Activated naive CD8-positive, alpha-beta T cell (primary cell): ENCODE measurements at regions not wholly inside any gene's neighbourhood (a gene's known extent, or its start where the extent isn't known, plus 50 kb on each side); places are given as distances from the start of the nearest gene placed in this dataset.
A peak's percentile ranks its signal among the peaks of the same experiment; 100 is the strongest.

Experiments
- H3K27ac Mint-ChIP-seq: one replicate; pipeline ENCODE4 v1.8.0; 2021; ENCODE audit warnings: mixed read lengths
- H3K27me3 Mint-ChIP-seq: one replicate; pipeline ENCODE4 v1.8.0; 2021; ENCODE audit warnings: mixed read lengths
- H3K36me3 Mint-ChIP-seq: one replicate; pipeline ENCODE4 v1.8.0; 2021; ENCODE audit warnings: mixed read lengths
- H3K4me1 Mint-ChIP-seq: one replicate; pipeline ENCODE4 v1.8.0; 2021; ENCODE audit warnings: low read depth, mixed read lengths
- H3K4me3 Mint-ChIP-seq: one replicate; pipeline ENCODE4 v1.8.0; 2021; ENCODE audit warnings: mild to moderate bottlenecking, mixed read lengths
- H3K9me3 Mint-ChIP-seq: one replicate; pipeline ENCODE4 v1.8.0; 2021; ENCODE audit warnings: low read depth, mixed read lengths

- H3K27me3 Mint-ChIP-seq: peaks cover 2% of the 10 kb centered on the region
- H3K4me1 Mint-ChIP-seq: no peaks in the 10 kb centered on the region
- no peak overlapping the region for H3K4me3 Mint-ChIP-seq
- no peaks in the 10 kb centered on the region for H3K36me3 Mint-ChIP-seq
- no peaks in the 10 kb centered on the region for H3K9me3 Mint-ChIP-seq
- H3K27ac Mint-ChIP-seq: no peak overlapping the region
Observed at GRCh38 chr5:143713047-143714003, 98.6 kb upstream of the HMHB1 start.

DNA sequence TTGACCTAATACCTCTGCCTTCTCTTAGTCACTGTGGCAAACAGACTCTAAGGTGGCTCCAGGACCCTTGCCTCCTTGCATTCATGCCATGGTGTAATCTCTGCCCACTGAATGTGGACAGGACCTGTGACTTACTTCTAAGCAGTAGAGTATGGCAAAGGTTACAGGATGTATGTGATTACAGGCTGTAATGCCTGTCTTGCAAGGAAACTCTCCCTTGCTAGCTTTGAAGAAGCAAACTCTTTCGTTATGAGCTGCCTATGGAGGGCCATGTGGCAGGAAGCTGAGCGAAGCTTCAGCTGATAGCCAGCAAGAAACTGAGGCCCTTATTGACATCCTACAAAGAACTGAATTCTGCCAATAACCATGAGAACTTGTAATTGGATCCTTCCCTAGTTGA lies 103.3 kb upstream of the HMHB1 start:
- no peaks in the 10 kb centered on the region for H3K9me3 Mint-ChIP-seq
- H3K4me1 Mint-ChIP-seq: no peaks in the 10 kb centered on the region
- peaks cover 6% of the 10 kb centered on the region for H3K27me3 Mint-ChIP-seq
- no peaks in the 10 kb centered on the region for H3K36me3 Mint-ChIP-seq
- H3K4me3 Mint-ChIP-seq: no peak overlapping the region
- H3K27ac Mint-ChIP-seq: no peak overlapping the region

GRCh38 chr5:143707806-143708205 lies 104.2 kb upstream of the HMHB1 start:
- Mint-ChIP-seq H3K4me3 (no peak overlapping the region), H3K4me1 (no peaks in the 10 kb centered on the region), H3K27ac (no peak overlapping the region), H3K27me3 (peaks cover 6% of the 10 kb centered on the region), H3K9me3 (no peaks in the 10 kb centered on the region), H3K36me3 (no peaks in the 10 kb centered on the region)

DNA sequence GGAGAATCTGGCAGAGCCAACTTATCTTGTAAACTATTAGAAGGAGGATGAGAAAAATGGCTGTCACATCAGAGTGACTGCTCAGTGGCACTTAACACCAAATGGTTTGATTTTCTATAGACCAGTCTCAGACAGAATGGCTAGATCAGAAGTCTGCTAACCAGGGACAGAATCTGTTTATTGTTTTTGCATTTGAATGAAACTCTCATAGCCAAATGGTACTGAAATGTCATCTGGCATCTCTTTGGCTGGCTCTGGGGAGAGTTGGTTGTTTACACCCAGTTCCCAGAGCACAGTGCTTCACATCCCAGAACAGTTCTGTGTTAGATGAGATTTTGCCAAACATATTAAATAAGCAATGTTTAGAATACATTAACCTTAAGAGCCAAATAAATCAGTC lies 106.6 kb upstream of the HMHB1 start:
- H3K4me3 Mint-ChIP-seq: no peak overlapping the region
- H3K9me3 Mint-ChIP-seq: no peaks in the 10 kb centered on the region
- no peak overlapping the region for H3K27ac Mint-ChIP-seq
- H3K27me3 Mint-ChIP-seq: peaks cover 6% of the 10 kb centered on the region
- no peaks in the 10 kb centered on the region for H3K36me3 Mint-ChIP-seq
- H3K4me1 Mint-ChIP-seq: no peaks in the 10 kb centered on the region

DNA sequence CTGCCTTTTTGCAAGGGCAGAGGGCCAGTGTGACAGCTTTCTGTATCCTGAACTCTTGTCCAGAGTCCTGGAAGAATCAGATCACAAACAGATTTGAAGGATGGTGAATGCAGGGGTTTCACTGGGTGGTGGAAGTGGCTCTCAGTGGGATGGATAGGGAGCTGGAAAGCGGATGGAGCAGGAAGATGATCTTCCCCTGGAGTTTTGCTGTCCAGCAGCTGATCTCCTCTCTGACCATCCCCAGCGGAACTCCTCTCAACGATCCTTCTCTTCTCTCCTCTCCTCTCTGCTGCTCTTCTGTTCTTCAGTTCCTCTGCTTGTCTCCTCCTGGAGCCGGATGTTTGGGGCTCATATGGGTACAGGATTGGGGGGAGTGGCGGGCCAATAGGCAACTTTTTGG lies 108.3 kb upstream of the HMHB1 start:
- Mint-ChIP-seq H3K4me1 (peaks cover 8% of the 10 kb centered on the region), H3K36me3 (no peaks in the 10 kb centered on the region), H3K9me3 (no peaks in the 10 kb centered on the region), H3K27ac (no peak overlapping the region), H3K4me3 (no peak overlapping the region), H3K27me3 (peaks cover 4% of the 10 kb centered on the region)

- Mint-ChIP-seq H3K36me3 (no peaks in the 10 kb centered on the region), H3K4me3 (no peak overlapping the region), H3K9me3 (no peaks in the 10 kb centered on the region), H3K27ac (no peak overlapping the region), H3K27me3 (peaks cover 3% of the 10 kb centered on the region), H3K4me1 (peaks cover 15% of the 10 kb centered on the region)
Observed at GRCh38 chr5:143701493-143701892, 110.5 kb upstream of the HMHB1 start.

- H3K4me1 Mint-ChIP-seq: peaks cover 15% of the 10 kb centered on the region
Observed at GRCh38 chr5:143700994-143701393, 111.0 kb upstream of the HMHB1 start.

DNA sequence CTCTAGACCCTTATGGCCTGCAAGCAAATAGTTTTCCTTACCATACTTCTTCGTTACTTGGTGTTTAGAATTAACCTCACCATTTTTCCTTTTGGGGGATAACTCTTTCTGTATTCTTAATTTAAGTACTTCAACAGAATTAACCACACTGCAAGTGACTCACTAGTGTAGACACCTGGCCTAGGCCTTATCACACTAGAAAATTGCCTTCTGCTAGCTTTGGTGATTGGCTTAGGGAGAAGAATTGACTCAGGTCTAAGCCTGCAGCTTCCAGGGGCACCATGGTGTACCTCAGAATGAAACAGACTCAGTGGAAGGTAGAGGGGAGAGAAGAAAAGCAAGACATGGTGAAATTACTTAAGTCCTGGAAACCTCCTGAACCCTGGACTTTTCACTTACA lies 112.8 kb upstream of the HMHB1 start:
- H3K27me3 Mint-ChIP-seq: no peaks in the 10 kb centered on the region
- no peak overlapping the region for H3K4me3 Mint-ChIP-seq
- H3K27ac Mint-ChIP-seq: peak overlapping the region; percentile 75
- no peaks in the 10 kb centered on the region for H3K9me3 Mint-ChIP-seq
- no peaks in the 10 kb centered on the region for H3K36me3 Mint-ChIP-seq
- peaks cover 18% of the 10 kb centered on the region for H3K4me1 Mint-ChIP-seq

More at GRCh38 chr5:143700994-143701393, 111.0 kb upstream of the HMHB1 start:
- Mint-ChIP-seq H3K9me3 (no peaks in the 10 kb centered on the region), H3K27ac (no peak overlapping the region), H3K27me3 (no peaks in the 10 kb centered on the region), H3K4me3 (no peak overlapping the region), H3K36me3 (no peaks in the 10 kb centered on the region)

DNA sequence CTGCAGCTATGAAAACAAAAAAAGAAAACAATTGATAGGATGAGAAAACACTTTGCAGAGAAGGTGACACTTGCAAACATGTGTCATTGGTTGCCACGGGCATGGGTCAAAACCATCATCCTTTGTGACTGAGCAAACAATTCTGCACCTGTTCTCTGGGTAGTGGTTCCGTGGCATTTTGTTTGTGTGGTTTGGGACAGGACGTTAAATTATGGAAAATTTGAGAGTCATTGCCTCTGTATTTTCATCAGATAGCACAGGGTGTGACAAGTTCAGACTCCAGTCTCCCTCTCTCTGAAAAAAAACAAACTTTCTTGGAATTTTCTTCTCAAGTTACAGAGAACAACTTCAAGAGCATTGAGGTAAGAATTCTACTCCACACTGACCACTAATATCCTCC lies 113.4 kb upstream of the HMHB1 start:
- H3K36me3 Mint-ChIP-seq: no peaks in the 10 kb centered on the region
- H3K27me3 Mint-ChIP-seq: no peaks in the 10 kb centered on the region
- H3K4me1 Mint-ChIP-seq: peaks cover 19% of the 10 kb centered on the region
- H3K9me3 Mint-ChIP-seq: no peaks in the 10 kb centered on the region
- no peak overlapping the region for H3K4me3 Mint-ChIP-seq
- peak overlapping the region; percentile 75 for H3K27ac Mint-ChIP-seq

GRCh38 chr5:143696921-143697320 lies 115.0 kb upstream of the HMHB1 start:
- Mint-ChIP-seq H3K9me3 (no peaks in the 10 kb centered on the region), H3K4me3 (no peak overlapping the region), H3K27me3 (peaks cover 1% of the 10 kb centered on the region), H3K27ac (no peak overlapping the region), H3K36me3 (no peaks in the 10 kb centered on the region), H3K4me1 (peaks cover 26% of the 10 kb centered on the region)

DNA sequence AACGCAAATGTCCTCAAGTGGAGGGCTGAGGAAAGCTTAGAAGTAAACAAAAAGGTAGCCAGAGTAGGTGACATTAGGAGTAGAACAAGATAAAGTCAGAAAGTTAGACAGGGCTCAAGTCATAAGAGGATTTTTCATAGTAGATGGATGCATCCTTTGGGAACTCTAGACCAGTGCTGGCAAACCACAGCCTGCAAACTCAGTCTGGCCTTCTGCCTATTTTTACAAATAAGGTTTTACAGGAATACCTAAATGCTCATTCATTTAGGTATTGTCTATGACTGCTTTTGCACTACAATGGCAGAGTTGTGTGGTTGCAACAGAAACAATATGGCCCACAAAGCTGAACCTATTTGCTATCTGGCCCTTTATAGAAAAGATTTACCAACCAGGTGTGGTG lies 116.0 kb upstream of the HMHB1 start:
- Mint-ChIP-seq H3K27me3 (peaks cover 1% of the 10 kb centered on the region), H3K4me1 (peaks cover 27% of the 10 kb centered on the region), H3K9me3 (no peaks in the 10 kb centered on the region)

DNA sequence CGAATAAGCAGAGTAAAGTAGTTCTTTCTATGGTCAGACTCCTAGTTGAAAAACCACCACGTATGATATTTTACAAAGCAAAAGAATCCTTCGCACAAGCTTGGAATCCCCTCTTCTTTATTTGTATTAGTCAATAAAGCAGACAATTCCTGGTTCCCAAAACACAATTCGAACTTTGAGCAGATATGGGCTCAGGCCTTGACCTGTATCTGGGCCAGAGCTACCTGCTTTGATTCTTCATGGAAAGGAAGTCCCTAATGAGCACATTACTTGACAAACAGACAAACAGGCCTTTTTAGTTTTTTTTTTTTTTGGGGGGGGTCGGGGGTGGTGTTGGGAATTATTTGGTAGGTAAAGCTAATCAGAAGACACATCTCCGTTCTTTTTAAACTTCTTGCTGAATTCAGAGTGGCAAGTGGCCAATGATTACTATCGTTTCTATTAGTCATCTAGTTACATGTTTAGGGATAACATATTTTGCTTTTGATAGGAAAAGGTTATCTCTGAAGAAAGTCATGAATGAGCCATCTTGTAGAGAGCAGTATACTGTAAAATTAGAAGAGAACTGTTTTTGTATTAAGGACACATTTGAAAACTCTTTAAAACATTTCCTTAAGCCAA lies 116.6 kb upstream of the HMHB1 start:
- Mint-ChIP-seq H3K36me3 (no peaks in the 10 kb centered on the region), H3K4me3 (no peak overlapping the region), H3K27ac (no peak overlapping the region), H3K27me3 (peaks cover 1% of the 10 kb centered on the region), H3K9me3 (peaks cover 4% of the 10 kb centered on the region), H3K4me1 (peaks cover 27% of the 10 kb centered on the region)

More for the DNA sequence above, 116.0 kb upstream of the HMHB1 start:
- Mint-ChIP-seq H3K4me3 (no peak overlapping the region), H3K36me3 (no peaks in the 10 kb centered on the region), H3K27ac (no peak overlapping the region)

DNA sequence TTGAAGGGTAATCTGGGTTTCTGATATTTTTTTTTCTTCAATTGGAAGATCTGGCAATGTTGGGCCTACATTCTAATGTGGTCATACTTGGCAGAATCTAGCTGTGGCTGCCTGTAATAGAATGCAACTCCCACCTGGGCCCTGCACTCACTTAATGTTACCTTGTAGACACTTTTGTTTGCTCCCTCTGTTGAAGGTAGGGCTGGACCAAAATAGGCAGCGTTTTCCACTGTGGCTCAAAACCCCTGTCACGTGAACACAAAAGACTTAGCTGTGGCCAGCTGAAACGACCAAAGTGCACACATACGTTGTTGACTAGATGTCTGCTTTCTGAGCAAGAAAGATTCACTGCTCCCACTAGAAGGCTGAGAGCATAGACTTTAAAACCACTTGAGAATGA lies 117.6 kb upstream of the HMHB1 start:
- Mint-ChIP-seq H3K9me3 (peaks cover 11% of the 10 kb centered on the region), H3K4me1 (peaks cover 25% of the 10 kb centered on the region), H3K4me3 (no peak overlapping the region), H3K27ac (no peak overlapping the region), H3K27me3 (peaks cover 1% of the 10 kb centered on the region), H3K36me3 (peaks cover 3% of the 10 kb centered on the region)

GRCh38 chr5:143693651-143694252 lies 118.2 kb upstream of the HMHB1 start:
- Mint-ChIP-seq H3K9me3 (peaks cover 11% of the 10 kb centered on the region), H3K27ac (no peak overlapping the region), H3K36me3 (peaks cover 3% of the 10 kb centered on the region), H3K4me3 (no peak overlapping the region), H3K27me3 (peaks cover 1% of the 10 kb centered on the region), H3K4me1 (peaks cover 20% of the 10 kb centered on the region)

- no peak overlapping the region for H3K27ac Mint-ChIP-seq
- peaks cover 15% of the 10 kb centered on the region for H3K4me1 Mint-ChIP-seq
- H3K36me3 Mint-ChIP-seq: peaks cover 3% of the 10 kb centered on the region
- peaks cover 11% of the 10 kb centered on the region for H3K9me3 Mint-ChIP-seq
- H3K4me3 Mint-ChIP-seq: no peak overlapping the region
- peaks cover 1% of the 10 kb centered on the region for H3K27me3 Mint-ChIP-seq
Observed at GRCh38 chr5:143692342-143692741, 119.6 kb upstream of the HMHB1 start.
